Brain microvascular endothelial cell (primary cell): ENCODE measurements at regions not wholly inside any gene's neighbourhood (a gene's known extent, or its start where the extent isn't known, plus 50 kb on each side); places are given as distances from the start of the nearest gene placed in this dataset.

Source experiments
- DNase-seq: peaks from one replicate; pipeline ENCODE4 v3.0.0-alpha.2; 2020
- H3K27ac ChIP-seq: fragments of 250-450 bp; sonication (Bioruptor Pico); 2 replicates; pipeline ENCODE4 v1.5.1; 2020; ENCODE audit warnings: mild to moderate bottlenecking, moderate library complexity
- H3K27me3 ChIP-seq: fragments of 250-450 bp; sonication (Bioruptor Pico); replicated peaks from 2 replicates; pipeline ENCODE4 v1.5.1; 2020; ENCODE audit warnings: mild to moderate bottlenecking
- H3K36me3 ChIP-seq: fragments of 250-450 bp; sonication (Bioruptor Pico); replicated peaks from 2 replicates; pipeline ENCODE4 v1.5.1; 2020; ENCODE audit warnings: mild to moderate bottlenecking
- H3K4me3 ChIP-seq: 2 replicates; pipeline ENCODE4 v1.5.1; 2011; ENCODE audit warnings: low read depth, mild to moderate bottlenecking, control low read depth, low read length, moderate library complexity
- in situ Hi-C: cut with HindIII; loops from 2 replicates; pipeline ENCODE4 v1.10.0; 2017; ENCODE audit warnings: low sequenced_read_pairs, low pct_ligation_motif_present
- TF ChIP-seq, protein P1 (sequence below): IDR thresholded peaks from 2 replicates; pipeline ENCODE4 v1.5.1; 2011; ENCODE audit warnings: low read depth, mild to moderate bottlenecking, moderate library complexity, low read length, control low read depth, inconsistent platforms; ENCODE audit errors: missing control alignments

DNA sequence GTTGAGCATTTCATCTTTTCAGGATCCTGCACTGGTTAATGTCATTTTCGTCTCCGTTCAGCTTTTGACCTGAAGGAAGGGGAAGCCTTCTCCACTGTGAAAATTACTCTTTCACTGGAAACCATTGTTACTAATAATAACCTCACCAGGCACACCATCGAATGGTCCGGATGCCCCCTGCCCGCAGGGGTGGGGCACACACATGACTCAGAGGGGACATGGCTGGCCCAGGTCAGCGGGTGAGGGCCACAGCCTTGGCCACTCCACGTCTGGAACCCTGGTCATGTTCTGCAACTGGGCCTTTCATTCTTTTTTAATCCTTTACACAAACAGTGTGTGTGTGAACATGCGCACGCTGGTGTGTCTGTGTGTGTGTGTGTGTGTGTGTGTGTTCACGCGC, 191.8 kb downstream of the BCOR start:
- no peak overlapping the region for H3K27ac ChIP-seq
- TF ChIP-seq, protein P1, sequence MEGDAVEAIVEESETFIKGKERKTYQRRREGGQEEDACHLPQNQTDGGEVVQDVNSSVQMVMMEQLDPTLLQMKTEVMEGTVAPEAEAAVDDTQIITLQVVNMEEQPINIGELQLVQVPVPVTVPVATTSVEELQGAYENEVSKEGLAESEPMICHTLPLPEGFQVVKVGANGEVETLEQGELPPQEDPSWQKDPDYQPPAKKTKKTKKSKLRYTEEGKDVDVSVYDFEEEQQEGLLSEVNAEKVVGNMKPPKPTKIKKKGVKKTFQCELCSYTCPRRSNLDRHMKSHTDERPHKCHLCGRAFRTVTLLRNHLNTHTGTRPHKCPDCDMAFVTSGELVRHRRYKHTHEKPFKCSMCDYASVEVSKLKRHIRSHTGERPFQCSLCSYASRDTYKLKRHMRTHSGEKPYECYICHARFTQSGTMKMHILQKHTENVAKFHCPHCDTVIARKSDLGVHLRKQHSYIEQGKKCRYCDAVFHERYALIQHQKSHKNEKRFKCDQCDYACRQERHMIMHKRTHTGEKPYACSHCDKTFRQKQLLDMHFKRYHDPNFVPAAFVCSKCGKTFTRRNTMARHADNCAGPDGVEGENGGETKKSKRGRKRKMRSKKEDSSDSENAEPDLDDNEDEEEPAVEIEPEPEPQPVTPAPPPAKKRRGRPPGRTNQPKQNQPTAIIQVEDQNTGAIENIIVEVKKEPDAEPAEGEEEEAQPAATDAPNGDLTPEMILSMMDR = no peak
- H3K4me3 ChIP-seq = no peak overlapping the region
- in situ Hi-C loops = loop anchor here (25.0 kb wide), 1 partner anchor 94 kb away; no protein-coding TSS in a partner anchor
- no peak for DNase-seq
- no peaks in the 10 kb centered on the region for H3K27me3 ChIP-seq
- H3K36me3 ChIP-seq = no peaks in the 10 kb centered on the region

DNA sequence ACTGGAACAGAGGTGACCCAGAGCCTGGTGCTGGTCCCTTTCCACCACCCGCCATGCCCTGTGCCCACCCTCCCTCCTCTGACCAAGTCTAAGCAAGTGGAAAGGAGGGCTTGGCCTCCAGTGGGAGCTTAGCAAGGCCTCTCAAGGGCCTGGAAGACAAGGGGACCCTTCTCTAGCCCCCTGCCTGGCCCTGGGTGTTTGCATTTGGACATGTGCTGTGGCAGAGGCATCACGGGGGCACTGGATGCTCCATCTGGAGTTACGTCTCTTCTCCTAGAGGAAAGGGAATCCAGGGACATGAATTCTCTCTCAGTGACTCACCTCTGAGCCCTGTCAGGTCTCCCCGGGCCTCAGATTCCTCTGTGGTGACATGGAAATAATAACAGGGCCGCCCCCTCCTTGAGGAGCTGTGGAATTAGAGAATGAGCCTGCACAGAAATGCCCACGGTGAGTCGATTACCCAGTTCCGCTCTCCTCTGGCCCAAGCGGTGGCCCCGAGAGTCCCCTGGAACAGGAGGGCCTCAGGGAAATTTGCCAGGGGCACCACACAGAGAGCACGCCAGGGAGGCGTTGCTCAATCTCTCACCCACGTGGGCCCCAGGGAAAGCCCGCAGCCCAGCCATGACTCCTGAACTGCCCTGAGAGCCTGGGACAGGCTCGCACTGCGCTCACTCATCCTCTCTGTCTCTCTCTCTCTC, 189.6 kb downstream of the BCOR start:
- H3K27ac ChIP-seq = peak overlapping the region; percentile 83

DNA sequence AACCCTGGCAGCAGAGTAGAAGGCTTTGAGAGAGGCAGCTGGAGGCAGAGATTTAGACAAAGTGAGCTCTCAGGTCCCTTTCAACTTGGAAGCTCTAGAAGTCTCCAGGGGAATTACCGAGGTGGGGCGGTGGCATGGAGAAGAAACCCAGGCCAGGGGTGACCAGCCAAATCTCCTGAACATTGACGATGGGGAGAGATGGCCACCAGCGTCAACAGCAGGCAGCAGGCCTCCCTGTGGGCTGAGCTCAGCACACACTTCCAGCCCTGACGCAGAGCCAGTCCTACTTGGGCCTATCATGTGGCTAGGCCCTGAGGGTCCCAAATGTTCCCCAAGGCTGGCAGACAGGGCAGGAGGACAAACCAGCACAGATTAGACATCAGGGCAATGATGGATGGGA, 187.8 kb downstream of the BCOR start:
- TF ChIP-seq, protein P1 = no peak
- in situ Hi-C loops = loop anchor here (25.0 kb wide), 1 partner anchor 98 kb away; no protein-coding TSS in a partner anchor
- Histone ChIP-seq H3K27me3 (no peaks in the 10 kb centered on the region), H3K27ac (no peak overlapping the region), H3K36me3 (no peaks in the 10 kb centered on the region), H3K4me3 (no peak overlapping the region)
- no peak for DNase-seq

More for the DNA sequence above, 189.6 kb downstream of the BCOR start:
- TF ChIP-seq, protein P1 = no peak
- in situ Hi-C loops = loop anchor here (25.0 kb wide), 1 partner anchor 96 kb away; no protein-coding TSS in a partner anchor
- DNase-seq = peak; percentile 90
- Histone ChIP-seq H3K36me3 (no peaks in the 10 kb centered on the region), H3K27me3 (no peaks in the 10 kb centered on the region), H3K4me3 (no peak overlapping the region)

DNA sequence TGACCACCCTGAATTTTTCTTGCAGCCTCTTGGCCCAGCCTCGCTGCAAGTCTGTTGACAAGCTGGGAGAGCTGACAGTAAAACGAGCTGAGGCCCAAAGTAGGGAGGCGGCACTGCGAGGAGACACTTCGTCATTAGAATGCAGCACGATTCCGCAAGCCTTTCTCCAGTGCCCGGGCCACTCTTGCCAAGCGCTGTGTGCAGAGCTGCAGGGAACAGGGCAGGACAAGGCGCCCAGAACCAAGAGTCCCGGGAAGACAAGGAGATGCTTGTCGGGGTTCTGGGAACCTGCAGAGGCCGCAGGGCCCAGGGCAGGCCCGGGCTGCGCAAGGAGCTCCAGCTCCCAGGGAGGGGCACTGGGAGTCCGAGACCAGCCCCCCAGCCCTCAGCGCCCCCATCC, 187.1 kb downstream of the BCOR start:
- Histone ChIP-seq H3K36me3 (no peaks in the 10 kb centered on the region), H3K27ac (no peak overlapping the region), H3K27me3 (no peaks in the 10 kb centered on the region), H3K4me3 (no peak overlapping the region)
- in situ Hi-C loops = loop anchor here (25.0 kb wide), 1 partner anchor 98 kb away; no protein-coding TSS in a partner anchor
- no peak for DNase-seq
- TF ChIP-seq, protein P1 = no peak

DNA sequence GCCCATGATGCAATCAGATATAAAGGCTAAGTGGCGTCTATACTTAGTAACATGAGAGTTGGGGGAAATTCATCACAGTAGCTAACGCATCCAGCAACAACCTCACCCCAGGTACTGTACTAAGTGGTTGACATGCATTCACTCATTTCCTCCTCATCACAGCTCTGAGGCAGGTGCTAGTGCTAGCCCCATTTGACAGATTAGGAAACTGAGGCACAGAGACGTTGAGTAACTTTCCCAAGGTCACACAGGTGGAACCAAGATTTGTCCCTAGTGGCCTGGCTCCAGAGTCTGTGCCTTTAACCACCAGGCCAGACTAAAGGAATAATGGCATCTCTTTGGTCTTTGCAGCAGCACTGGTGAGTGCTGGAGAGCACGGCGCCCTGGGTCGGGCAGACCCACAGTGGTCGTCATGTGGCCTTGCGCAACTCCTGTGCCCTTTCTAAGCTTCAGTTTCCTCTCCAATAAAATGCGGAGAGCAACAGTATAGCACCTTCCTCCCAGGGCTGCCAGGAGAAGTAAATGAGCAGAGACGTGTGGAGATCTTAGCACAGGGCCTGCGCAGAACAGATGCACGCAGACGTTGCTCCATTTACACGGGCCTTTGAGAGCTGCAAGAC, 186.4 kb downstream of the BCOR start:
- in situ Hi-C loops = loop anchor here (25.0 kb wide), 1 partner anchor 99 kb away; no protein-coding TSS in a partner anchor

More for the DNA sequence above, 186.4 kb downstream of the BCOR start:
- Histone ChIP-seq H3K4me3 (no peak overlapping the region), H3K27me3 (no peaks in the 10 kb centered on the region), H3K27ac (no peak overlapping the region), H3K36me3 (no peaks in the 10 kb centered on the region)
- TF ChIP-seq, protein P1 = no peak
- no peak for DNase-seq
